Erythroblast (primary cell): ENCODE measurements at regions not wholly inside any gene's neighbourhood (a gene's known extent, or its start where the extent isn't known, plus 50 kb on each side); places are given as distances from the start of the nearest gene placed in this dataset.

ENCODE experiments used
- GATA1 ChIP-seq: IDR thresholded peaks from 2 replicates; pipeline ENCODE4 v1.6.1; 2011; ENCODE audit warnings: low read depth, mild to moderate bottlenecking, control low read depth, low read length, moderate library complexity
- POLR2A ChIP-seq: IDR thresholded peaks from 2 replicates; pipeline ENCODE4 v1.6.1; 2011; ENCODE audit warnings: mild to moderate bottlenecking, low read length

DNA sequence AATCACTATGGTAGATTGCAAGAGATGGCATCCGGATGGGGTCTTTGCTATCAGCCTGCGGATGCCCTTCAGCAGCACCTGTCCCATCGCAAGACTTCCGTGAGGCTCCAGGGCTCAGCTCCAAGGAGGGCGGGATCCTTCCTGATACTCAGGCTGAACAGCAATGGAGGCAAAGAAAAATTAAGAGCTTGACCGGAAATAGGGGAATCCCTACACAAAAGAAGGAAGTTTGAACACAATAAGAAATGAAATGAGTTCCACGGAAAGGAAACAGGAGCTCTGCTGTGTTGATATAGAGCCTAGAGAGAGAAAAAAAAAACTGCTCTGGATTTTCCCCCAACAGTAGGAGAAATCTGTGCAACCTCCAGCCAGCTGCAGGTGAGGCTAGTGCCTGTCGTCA is 91.9 kb downstream of the ARL4C start:
- TF ChIP-seq POLR2A (no peak), GATA1 (no peak)
